ENCODE measurements at regions not wholly inside any gene's neighbourhood (a gene's known extent, or its start where the extent isn't known, plus 50 kb on each side); places are given as distances from the start of the nearest gene placed in this dataset.

GRCh38 chr10:83167081-83167480 is 972.2 kb upstream of the GHITM start:
- TF ChIP-seq ZFX (IDR thresholded peaks at IDR 0.05; ENCODE audit: borderline replicate concordance) (no peak), CTCF (IDR thresholded peaks at IDR 0.05) (no peak)
